ENCODE measurements at regions not wholly inside any gene's neighbourhood (a gene's known extent, or its start where the extent isn't known, plus 50 kb on each side); places are given as distances from the start of the nearest gene placed in this dataset.

GRCh38 chr3:24999357-24999756, 428.7 kb upstream of the RARB start:
- no peak for DNase-seq (ENCODE audit: low spot score)
- TF ChIP-seq CTCF (IDR thresholded peaks at IDR 0.05; ENCODE audit: extremely low read depth, missing control alignments), result no peak

DNA sequence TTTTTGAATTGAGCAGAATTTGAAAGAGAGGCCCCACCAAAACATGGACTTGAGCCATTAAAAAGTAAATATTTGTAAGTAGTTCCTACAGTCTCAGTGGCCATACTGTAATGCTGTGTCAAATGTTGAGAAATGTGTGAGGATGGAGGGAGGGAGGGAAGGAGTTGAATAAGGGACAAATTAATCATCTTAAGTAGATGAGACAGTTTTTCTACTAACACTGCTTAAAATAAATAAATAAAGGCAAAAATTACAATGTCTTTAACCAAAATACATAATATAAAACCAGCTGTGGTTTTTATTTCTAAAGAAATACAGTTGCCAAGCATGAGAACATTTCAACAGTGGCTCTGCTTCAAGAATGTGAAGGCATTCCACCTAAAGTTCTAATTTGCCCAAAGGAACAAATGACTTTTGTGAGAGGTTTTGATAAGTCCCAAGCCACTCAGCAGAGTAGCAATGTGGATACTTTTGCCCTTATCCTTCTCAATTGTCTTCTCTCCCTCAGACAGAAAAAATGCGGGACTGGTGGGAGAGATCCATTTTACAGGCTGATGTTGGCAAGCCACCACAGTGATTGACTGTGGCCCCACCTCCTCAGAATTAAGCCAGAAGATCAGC, 427.0 kb upstream of the RARB start:
- no peak for DNase-seq (ENCODE audit: low spot score)

GRCh38 chr3:25002052-25002451, 426.0 kb upstream of the RARB start:
- no peak for TF ChIP-seq CTCF (IDR thresholded peaks at IDR 0.05; ENCODE audit: extremely low read depth, missing control alignments)
- DNase-seq (ENCODE audit: low spot score), result no peak

More for the DNA sequence above, 427.0 kb upstream of the RARB start:
- no peak for TF ChIP-seq CTCF (IDR thresholded peaks at IDR 0.05; ENCODE audit: extremely low read depth, missing control alignments)

- TF ChIP-seq CTCF (IDR thresholded peaks at IDR 0.05; ENCODE audit: extremely low read depth, missing control alignments), result no peak
- peak; percentile 4 for DNase-seq (ENCODE audit: low spot score)
Observed at GRCh38 chr3:25007974-25008658, 419.9 kb upstream of the RARB start.

DNA sequence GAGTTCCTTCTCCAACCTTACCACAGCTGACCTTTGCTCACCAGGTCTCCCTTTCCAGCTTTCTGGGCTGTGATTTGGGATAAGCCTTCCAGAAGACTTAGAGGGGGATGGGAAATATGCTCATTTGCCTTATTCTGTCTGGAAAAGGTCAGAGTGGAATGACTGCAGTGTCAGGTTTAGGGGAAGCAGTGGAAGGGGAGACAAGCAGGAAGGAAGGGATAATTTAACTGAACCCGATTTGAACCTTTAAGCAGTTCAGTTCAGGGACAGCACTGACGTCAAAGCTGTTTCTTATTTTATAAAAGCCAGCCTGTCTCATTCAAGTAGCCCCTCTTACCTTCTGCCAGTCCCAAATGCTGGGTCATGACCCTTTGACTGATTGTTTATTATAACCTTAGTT, 418.4 kb upstream of the RARB start:
- TF ChIP-seq CTCF (IDR thresholded peaks at IDR 0.05; ENCODE audit: extremely low read depth, missing control alignments), result no peak
- DNase-seq (ENCODE audit: low spot score), result no peak

- no peak for TF ChIP-seq CTCF (IDR thresholded peaks at IDR 0.05; ENCODE audit: extremely low read depth, missing control alignments)
- DNase-seq (ENCODE audit: low spot score), result no peak
Observed at GRCh38 chr3:25015599-25015998, 412.5 kb upstream of the RARB start.

DNA sequence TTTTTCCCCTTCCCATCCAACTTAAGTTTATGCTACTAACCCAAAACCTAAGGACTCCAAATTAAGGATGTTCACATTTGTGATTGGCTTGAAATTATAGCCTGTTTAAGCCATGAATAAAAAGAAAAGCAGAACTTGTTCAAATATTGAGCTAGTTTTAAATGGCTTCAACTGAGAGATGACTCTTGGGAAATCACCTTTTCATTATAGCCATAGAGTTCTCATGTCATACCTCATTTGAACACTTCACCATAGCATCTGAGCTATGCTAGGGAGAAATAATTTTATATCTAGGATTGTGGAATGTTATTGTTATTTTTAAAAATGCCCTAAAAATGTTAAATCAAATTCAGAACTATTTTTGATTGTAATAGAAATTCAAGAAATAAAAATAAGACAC, 409.2 kb upstream of the RARB start:
- DNase-seq (ENCODE audit: low spot score), result no peak
- no peak for TF ChIP-seq CTCF (IDR thresholded peaks at IDR 0.05; ENCODE audit: extremely low read depth, missing control alignments)

All from GM20000 (cell line).